IPS-11a (cell line): ENCODE measurements at regions not wholly inside any gene's neighbourhood (a gene's known extent, or its start where the extent isn't known, plus 50 kb on each side); places are given as distances from the start of the nearest gene placed in this dataset.

ENCODE experiments used
- H3K4me3 ChIP-seq: one replicate; pipeline ENCODE4 v1.5.1; 2013; ENCODE audit warnings: low read depth, low read length, control low read depth

GRCh38 chr2:7983451-7983850, 698.4 kb upstream of the ID2 start:
- no peak overlapping the region for H3K4me3 ChIP-seq

GRCh38 chr2:7983912-7984311, 697.9 kb upstream of the ID2 start:
- H3K4me3 ChIP-seq, result no peak overlapping the region

GRCh38 chr2:7984693-7985353, 697.0 kb upstream of the ID2 start:
- no peak overlapping the region for H3K4me3 ChIP-seq

DNA sequence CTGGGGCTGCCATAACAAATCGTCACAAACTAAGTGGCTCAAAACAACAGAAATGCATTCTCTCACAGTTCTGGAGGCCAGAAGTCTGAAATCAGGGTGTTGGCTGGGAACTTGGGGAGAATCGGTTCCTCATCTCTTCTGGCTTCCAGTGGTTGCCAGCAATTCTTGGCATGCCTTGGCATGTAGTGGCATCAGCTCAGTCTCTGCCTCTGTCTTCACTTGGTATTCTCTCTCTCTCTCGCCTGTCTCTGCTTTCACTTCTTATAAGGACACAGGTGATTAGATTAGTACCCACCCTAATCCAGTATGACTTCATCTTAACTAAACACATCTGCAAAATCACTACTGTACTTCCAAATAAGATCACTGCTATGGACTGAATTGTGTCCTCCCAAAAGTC, 695.4 kb upstream of the ID2 start:
- H3K4me3 ChIP-seq, result no peak overlapping the region

DNA sequence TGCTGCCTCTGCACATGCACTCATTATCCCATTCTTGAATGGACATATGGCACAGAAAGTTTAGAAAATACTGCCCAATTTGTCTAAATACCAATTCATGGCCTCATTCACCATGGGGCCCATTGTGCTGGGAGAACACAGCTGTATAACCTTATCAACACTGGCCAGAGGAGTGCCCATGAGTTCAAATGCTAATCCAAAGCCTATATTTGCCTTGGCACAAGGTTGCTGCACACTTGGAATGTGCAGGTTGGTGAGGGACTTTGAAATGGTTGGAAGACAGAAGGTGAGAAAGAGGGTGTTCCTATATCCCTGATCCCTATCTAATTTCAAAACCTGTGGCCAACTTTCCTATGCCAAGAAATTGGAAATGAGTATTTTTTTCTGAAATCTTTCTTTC, 693.9 kb upstream of the ID2 start:
- no peak overlapping the region for H3K4me3 ChIP-seq

DNA sequence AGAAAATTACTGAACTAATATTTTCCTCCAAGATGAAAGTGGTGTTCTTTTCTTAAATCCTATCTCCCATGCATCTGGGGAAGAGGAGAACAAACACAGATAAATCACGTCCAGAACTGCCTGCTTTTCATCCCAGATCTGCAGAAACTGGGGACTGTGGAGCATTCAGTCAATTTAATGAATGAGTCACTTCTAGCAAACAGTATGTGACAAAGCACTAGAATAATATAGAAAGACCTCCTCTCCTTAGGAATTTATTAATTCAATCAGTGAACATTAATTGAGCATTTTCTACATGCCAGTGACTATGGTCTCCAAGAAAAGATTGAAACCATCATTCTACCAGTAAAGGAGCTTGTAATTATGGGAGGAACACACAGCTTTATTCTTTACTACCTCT, 693.4 kb upstream of the ID2 start:
- no peak overlapping the region for H3K4me3 ChIP-seq

DNA sequence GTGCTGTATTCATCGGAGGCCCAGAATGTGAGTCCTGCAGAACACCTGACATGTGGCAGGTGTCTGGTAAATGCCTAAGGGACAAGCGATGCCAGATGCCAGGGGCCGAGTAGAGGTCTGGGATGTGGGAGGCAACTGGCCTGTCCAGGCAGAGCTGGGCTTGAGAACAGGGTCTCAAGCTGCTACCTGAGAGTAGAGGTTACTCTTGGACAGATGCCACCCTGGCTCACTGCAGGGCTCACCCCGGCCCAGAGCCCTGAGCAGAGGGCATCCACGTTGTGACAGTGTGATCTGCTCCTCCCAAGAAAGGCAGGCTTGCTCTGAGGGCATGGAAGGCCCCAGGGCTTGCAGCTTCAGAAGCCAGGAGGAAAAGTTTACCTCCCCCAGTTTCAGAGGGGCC, 692.0 kb upstream of the ID2 start:
- H3K4me3 ChIP-seq, result no peak overlapping the region

- no peak overlapping the region for H3K4me3 ChIP-seq
Observed at GRCh38 chr2:7992612-7993602, 688.9 kb upstream of the ID2 start.

DNA sequence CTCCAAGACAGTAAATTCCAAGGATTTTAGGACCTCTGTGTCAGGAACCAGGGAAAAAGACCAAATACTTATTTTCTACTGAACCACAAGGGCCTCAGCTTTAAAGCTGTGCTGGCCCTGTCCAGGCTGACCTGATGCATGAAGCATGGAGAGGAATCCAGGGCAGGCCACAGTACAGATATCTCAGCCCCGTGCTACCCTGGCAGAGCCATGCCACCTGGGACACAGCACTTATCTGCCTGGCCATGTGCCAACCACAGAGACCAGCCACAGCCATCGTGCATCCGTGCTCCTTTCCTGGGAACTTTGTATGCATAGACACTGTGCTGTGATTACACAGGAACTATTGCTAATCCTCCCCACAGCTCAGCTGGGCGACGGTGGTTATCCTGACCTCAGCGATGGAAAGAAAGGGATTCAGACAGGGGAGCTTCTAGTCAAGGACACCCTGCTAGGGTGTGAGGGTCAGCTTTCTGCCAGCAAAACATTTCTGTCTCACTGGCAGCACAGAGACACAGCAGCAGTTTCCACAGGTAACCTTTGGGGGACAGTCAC, 687.4 kb upstream of the ID2 start:
- no peak overlapping the region for H3K4me3 ChIP-seq

GRCh38 chr2:7997279-7997678, 684.6 kb upstream of the ID2 start:
- no peak overlapping the region for H3K4me3 ChIP-seq

- no peak overlapping the region for H3K4me3 ChIP-seq
Observed at GRCh38 chr2:7999683-8000476, 682.0 kb upstream of the ID2 start.

GRCh38 chr2:8000870-8001269, 681.0 kb upstream of the ID2 start:
- no peak overlapping the region for H3K4me3 ChIP-seq

DNA sequence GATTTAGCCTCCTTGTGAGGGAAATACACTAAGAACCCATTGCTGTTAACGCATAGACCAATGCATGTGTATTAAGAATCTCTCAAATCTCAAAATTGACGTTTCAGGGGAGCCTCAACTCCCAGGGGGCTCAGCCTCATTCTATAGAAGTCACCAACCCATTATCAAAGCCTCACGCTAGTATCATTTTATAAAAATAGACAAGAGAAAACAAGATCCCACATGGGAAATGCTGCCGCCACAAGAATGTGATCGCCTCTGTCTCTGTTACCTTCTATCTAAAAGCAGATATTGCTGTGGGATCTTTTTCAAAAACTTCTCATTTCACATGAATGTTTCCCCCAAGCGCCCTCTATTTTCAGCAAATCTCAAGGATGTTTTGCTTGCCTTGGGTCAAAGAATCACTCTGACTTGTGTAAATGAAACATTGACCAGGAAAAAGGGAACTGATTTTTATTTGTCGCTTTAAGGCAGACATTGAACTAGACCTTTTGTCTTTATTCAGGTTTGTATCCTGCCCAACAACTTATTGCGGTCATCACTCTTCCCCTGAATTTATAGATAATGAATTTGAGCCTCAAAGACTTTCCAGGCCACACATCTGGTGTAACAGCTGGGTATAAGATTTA, 679.0 kb upstream of the ID2 start:
- no peak overlapping the region for H3K4me3 ChIP-seq

DNA sequence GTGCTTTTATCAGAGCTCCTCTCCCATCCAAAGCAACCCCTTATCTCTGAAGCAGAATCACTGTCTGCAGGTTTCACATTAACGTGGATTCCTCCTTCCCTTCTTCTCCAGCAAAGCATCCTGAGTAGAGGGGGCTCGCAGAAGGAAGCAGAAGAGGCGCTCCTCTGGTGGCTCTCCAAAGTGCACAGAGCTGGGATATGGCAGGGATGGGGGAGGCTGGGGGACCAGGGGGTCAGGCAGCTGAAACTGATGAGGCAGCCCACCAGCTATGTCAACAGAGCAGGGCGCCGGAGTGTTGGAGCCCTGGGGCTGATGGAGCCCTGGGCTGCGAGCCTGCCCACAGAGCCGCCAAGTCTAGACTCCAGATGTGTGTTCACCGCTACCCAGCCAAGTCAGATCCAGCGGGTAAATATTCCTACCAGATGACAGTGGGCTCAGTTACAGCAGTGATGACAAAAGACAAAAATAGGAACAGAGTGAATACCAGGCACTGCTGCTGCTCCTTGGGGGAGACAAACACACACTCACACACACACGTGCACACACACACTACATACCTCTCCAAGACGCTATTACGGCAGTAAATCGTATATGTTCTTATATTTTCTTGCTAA, 678.3 kb upstream of the ID2 start:
- no peak overlapping the region for H3K4me3 ChIP-seq

DNA sequence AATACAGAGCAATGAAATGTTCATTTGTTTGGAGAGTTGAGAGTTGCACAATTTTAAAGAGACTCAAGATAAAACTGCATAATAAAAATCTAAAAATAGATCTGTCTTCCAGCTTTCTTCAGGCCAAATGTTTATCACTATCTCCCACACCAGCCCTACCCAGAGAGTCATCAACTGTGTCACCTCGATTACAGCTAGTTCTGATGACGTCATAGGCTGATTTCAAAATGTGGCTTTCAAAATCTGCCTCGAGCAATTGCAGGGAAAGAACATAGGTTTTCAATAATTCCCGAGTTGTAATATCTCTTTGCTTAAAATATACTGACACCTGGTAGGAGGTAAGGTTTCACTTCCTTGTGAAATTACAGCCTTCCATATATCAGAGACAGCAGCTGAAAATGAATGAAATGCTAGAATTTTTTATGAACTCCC, 677.6 kb upstream of the ID2 start:
- H3K4me3 ChIP-seq, result no peak overlapping the region

DNA sequence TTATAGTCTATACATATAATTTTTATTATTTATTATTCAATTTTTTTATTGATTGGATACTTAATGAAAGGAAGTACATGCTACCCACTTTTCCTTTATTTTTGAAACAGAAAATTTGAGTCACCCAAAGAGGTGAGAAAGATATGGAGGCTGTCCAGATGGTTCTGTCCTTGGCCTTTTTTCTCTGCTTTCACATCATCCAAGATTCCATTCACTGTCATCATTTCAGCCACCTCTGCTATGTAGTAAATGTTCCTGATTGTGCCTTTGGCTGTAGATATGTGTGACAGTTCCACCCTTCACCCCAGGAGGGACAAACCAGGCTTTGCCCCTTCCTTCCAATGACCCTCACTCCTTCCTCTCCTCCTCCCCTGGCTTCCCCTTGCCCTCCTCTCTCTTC, 675.7 kb upstream of the ID2 start:
- no peak overlapping the region for H3K4me3 ChIP-seq

- H3K4me3 ChIP-seq, result no peak overlapping the region
Observed at GRCh38 chr2:8006626-8007025, 675.2 kb upstream of the ID2 start.

GRCh38 chr2:8009010-8009597, 672.8 kb upstream of the ID2 start:
- H3K4me3 ChIP-seq, result no peak overlapping the region

DNA sequence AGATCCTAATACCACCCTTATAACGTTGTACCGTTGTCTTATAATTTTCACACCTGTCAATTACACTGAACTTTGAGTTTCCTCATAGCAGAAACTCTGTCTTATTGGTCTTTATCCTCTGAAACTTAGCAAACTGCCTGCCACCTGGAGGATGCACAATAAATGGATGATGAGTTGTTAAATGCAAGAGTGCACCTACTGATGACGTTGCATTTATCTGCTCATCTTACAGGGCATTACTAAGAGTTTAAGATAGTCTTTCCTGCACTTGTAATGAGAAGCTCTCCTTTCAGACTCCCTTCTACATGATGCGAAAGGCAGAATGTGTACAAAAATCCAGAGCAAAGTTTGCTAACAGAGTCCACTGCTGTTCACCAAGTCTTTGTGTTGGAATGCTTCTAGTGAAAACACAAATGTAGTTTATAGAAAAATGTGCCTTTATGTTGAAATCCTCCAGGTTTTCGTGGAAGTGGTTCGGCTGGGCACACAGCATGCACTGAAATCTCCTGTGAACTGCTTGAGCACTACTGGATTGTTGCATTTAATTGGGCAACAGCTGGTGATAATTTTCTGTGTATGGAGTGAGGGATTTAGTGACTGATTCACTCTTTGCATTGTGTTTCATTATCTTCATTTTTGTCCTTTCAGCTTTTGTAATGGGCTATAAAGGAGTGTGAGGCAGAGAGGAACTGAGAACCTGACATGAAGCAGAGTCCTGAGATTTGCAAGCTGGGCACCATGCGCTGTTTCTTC, 665.8 kb upstream of the ID2 start:
- no peak overlapping the region for H3K4me3 ChIP-seq
